ENCODE measurements at regions not wholly inside any gene's neighbourhood (a gene's known extent, or its start where the extent isn't known, plus 50 kb on each side); places are given as distances from the start of the nearest gene placed in this dataset.

DNA sequence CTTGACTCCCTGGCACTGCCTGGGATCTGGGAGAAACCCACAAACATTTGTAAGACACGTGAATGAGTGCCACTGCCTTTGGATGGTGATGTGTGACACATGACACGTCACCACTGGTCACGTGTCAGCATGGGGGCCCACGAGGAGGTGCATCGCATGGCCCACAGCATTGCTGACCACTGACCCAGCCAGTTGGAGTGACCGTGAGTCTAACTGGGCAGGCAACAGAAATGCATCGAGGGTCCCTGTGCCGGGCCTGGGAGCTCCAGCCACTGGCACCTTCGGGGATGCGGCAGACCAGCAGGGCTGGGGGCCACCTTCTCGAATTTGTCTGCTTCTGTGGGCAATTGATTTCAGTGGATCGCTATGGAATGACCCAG is 121.9 kb upstream of the HDAC4 start:
- DNase-seq: no peak

- no peak for DNase-seq
Observed at GRCh38 chr2:239522002-239522739, 121.4 kb upstream of the HDAC4 start.

GRCh38 chr2:239521518-239521815 is 120.6 kb upstream of the HDAC4 start:
- no peak for DNase-seq

GRCh38 chr2:239520811-239521517 is 120.1 kb upstream of the HDAC4 start:
- no peak for DNase-seq

GRCh38 chr2:239519921-239520585 is 119.2 kb upstream of the HDAC4 start:
- no peak for DNase-seq

- DNase-seq: no peak
Observed at GRCh38 chr2:239519089-239519920, 118.5 kb upstream of the HDAC4 start.

DNA sequence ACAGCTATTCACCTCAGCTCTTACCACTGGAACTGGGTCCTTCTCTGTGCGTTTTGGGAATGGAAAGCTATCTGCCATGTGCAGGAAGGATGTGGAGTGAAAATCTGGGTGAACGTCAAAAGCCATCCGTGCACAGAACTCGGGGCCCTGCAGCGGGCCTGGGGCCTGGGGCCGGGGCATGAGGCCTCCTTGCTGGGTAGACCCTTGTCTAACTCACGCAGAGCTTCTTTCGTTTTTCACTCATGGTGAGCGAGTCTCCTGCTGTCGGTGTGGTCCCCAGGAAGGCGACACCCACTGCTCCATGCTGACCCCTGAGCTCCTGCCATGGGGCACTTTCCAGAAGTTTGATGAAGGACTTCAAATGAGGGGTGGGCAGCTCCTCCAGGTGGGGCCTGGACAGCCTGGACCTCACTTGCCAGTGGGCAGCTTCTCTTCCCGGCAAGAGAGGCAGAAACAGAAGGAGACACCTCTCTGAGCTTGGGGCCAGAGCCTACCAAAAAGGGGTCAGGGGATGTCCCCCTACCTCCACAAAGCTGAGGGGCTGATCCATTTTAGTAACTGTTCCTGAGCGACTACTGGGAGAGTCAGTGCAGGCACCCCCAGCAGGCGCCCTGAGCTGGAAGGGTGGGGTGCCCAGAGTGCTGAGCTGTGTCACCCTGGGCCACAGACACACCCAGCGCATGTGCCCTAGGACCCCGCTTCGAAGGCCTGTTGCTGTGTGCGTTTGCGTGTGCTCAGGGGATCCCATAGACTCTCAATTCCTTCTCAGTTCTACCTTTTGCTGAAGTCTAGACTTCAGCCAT is 117.7 kb upstream of the HDAC4 start:
- no peak for DNase-seq

DNA sequence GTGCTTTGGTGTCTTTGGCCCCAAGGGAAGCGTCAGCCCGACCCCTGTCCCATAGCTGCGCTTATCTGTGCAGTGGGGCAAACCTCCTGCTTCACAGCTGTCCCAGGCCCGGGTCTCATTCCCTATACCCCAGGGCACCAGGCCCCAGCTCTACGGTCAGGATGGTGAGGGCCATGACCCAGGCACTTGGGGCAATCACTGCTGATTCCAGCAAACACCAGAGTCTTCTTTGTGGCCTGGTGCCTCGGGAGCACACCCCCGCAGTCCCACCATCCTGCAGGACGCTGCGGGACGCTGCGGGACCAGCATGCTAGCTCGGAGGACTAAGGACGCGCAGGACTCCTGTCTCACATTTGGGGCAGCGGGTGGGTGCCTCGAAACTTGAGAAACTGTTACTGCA is 116.9 kb upstream of the HDAC4 start:
- no peak for DNase-seq

- DNase-seq: no peak
Observed at GRCh38 chr2:239516954-239517305, 116.1 kb upstream of the HDAC4 start.

DNA sequence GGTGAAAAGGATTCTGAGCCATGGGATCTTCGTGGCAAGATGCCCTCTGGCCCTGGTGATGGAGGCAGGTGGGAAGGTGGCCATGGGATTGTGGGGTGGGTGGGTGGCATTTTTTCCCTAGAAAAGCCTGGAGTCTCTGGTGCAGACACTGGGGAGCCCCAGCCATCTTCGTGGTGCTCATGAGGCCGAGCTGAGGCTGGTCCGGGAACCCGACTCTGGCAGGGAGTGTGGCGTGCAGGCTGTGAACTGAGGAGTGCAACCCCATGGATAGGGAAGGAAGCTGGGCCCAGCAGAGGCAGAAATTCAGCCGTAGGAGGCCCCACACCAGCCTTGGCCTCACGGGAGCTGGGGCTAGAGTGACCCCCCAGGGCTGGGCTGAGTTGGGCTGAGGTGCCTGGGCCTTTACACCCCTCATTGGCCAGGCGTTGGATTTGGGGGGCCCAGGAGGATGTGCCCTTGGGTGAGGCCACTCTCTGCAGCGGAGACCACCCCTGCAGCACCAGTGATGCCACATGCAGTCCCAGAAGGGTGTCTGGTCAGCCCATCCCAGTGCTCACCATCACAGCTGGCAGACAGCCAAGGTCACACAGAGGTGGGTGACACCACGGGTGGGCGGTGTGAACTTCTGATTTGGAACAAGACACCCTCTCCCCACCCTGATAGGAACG is 115.6 kb upstream of the HDAC4 start:
- no peak for DNase-seq

DNA sequence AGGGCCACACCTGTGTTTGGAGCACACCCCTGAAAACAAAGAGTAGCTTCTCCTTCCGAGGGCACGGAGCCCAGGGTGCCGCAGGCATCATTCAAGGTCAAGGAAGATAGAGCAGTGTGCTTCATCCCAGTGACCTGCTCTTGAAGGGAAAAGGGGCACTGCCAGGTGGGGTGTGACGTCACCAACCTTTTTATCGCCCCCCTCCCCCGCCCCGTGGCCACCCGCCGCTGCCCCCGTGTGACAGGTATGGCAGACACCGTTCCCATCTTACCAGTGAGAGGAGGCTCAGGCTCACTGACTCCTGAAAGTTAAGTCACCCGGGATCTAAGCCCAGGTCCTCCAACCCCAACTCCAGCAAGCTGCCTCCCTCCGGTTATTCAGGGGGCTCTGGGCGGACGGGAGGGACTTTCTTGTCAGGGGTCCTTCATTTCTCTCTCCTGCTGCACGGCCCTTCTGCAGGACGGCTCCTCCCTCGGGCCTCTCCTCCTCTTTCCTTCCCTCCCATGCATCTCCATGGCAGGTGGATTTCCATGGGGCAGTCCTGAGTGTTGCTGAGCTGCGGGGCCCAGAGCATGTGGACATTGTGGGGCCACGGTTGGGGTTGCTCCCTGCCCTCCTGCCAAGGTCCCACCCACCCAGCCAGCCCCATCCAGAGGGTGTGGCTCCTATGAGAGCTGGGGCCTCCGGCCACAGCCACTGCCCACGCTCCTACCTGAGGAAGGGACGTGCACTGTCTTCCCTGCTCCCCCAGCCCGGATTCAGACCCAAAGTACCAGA is 114.1 kb upstream of the HDAC4 start:
- no peak for DNase-seq

DNA sequence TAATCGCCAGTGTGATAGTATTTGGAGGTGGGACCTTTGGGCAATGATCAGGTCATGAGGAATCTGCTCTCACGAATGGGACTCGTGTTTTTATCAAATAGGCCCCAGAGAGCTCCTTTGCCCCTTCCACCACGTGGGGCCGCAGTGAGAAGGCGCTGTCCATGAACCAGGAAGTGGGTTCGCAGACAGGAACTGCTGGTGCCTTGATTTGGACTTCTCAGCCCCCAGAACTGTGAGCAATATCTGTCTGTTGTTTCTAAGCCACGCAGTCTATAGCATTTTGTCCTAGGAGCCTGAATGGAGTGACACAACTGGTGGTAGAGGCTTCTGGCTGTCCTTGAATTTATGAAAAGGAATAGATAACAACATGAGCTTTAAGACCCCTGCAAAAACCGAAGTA is 111.2 kb upstream of the HDAC4 start:
- DNase-seq: no peak

GRCh38 chr2:239509373-239510143 is 108.7 kb upstream of the HDAC4 start:
- no peak for DNase-seq

DNA sequence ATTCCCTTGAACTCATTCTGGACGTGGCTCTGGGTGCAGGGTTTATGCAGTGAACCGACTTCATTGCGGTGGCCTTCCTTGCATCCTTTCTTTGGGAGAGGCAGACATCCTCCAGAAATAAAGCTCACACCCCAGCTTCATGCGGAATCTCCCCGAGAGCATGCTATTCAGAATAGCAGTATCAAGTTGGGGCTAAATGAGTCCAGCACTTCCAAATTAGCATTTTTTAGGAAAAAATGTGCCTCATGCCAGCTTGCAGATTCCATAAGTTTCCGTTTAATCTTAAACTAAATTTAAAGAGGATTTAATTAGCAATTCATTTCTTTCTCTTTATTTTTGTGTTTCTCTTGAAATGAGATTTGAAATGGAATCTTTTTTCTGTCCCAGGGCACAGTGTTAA is 107.4 kb upstream of the HDAC4 start:
- DNase-seq: no peak

- DNase-seq: no peak
Observed at GRCh38 chr2:239507576-239508258, 106.9 kb upstream of the HDAC4 start.

- DNase-seq: no peak
Observed at GRCh38 chr2:239506961-239507360, 106.1 kb upstream of the HDAC4 start.

DNA sequence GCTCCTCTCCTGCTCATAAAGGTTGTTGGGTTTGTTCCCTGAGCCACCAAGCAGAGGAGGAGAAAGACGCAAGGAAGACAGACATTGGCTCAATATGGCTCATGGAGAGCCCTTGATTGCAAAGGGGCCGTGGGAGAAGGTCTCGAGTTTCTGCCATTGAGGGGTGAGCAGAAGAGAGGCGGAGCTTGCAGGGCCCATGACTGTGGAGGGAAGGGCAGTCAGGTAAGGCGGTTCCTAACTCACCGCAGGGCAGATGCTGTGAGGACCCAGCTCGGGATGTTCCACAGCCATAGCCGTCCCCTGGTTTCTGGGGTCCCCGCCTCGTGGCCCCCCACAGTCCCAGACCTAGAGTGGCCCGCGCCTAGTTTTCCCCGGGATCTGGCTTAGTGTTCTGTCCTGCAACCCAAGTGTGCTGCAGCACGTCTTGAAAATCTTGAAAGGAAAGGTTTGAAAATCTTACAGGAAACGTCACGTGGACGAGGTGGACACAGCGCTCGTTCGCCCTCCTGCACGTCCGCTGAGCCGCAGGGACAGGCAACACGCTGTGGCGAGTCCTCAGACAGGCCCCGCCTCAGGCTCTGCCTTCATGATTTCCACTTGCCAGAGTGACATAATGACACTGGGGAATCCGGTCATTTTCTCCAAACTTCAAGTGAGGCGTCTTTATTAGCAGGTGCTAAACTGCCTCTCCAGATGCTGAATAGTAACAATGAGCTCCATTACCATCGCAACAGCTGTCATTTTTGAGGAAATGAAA is 105.5 kb upstream of the HDAC4 start:
- no peak for DNase-seq

GRCh38 chr2:239504643-239505235 is 103.9 kb upstream of the HDAC4 start:
- DNase-seq: no peak

Data from dermis blood vessel endothelial cell (primary cell).